ENCODE measurements at regions not wholly inside any gene's neighbourhood (a gene's known extent, or its start where the extent isn't known, plus 50 kb on each side); places are given as distances from the start of the nearest gene placed in this dataset.

GRCh38 chr9:119597499-119597898, 228.3 kb upstream of the BRINP1 start:
- H3K4me1 Mint-ChIP-seq, result no peaks in the 10 kb centered on the region
- Histone ChIP-seq H2AFZ (ENCODE audit: insufficient read depth, low read depth, low read length, poor library complexity, severe bottlenecking) (no peak overlapping the region), H3K4me1 (ENCODE audit: control insufficient read depth in 1 of 2, insufficient read depth in 2 of 2, low read length in 2 of 2) (no peaks in the 10 kb centered on the region), H3K9me3 (replicated peaks in 1 of 2; ENCODE audit: control insufficient read depth in 1 of 2, insufficient read depth in 1 of 2, low read length in 2 of 2) (no peaks in the 10 kb centered on the region), H3K9ac (ENCODE audit: insufficient read depth, low read length, poor library complexity, severe bottlenecking) (no peak overlapping the region), H3K27ac (ENCODE audit: low read depth in 1 of 2, low read length in 2 of 2) (no peak overlapping the region), H4K20me1 (ENCODE audit: insufficient read depth, low read length) (no peaks in the 10 kb centered on the region), H3K4me3 (replicated peaks in 1 of 3; ENCODE audit: low read depth in 2 of 3, low read length in 3 of 3) (no peak overlapping the region), H3K79me2 (ENCODE audit: insufficient read depth, low read length) (no peaks in the 10 kb centered on the region), H3K4me2 (replicated peaks; ENCODE audit: extremely low read depth, low read length, poor library complexity, severe bottlenecking) (no peak overlapping the region), H3K36me3 (replicated peaks in 1 of 2; ENCODE audit: control insufficient read depth in 1 of 2, insufficient read depth in 2 of 2, low read length in 2 of 2) (no peaks in the 10 kb centered on the region), H3K27me3 (ENCODE audit: control insufficient read depth in 2 of 2, insufficient read depth in 2 of 2, low read length in 2 of 2) (no peaks in the 10 kb centered on the region)
- WGBS (ENCODE audit: insufficient coverage), result 67% methylated on average over 3 of the region's 3 CpGs
- peaks cover 0 to 7% (median 0%) of the 10 kb centered on the region in 7 donors for H3K9me3 Mint-ChIP-seq
- intact Hi-C loops (cut with micrococcal nuclease), result no loop called here
- no peaks in the 10 kb centered on the region for H3K36me3 Mint-ChIP-seq
- TF ChIP-seq CTCF (IDR thresholded peaks at IDR 0.05), result no peak
- no peak for DNase-seq
- H3K4me3 Mint-ChIP-seq, result no peak overlapping the region
- no peaks in the 10 kb centered on the region for H3K27me3 Mint-ChIP-seq (ENCODE audit: low read depth in 3 of 3)
- H3K27ac Mint-ChIP-seq, result no peak overlapping the region

GRCh38 chr9:119596703-119597102, 227.5 kb upstream of the BRINP1 start:
- Mint-ChIP-seq H3K9me3 (peaks cover 0 to 7% (median 0%) of the 10 kb centered on the region in 7 donors), H3K27me3 (ENCODE audit: low read depth in 3 of 3) (no peaks in the 10 kb centered on the region), H3K4me1 (no peaks in the 10 kb centered on the region), H3K4me3 (no peak overlapping the region), H3K27ac (no peak overlapping the region), H3K36me3 (no peaks in the 10 kb centered on the region)
- H3K4me2 ChIP-seq (replicated peaks; ENCODE audit: extremely low read depth, low read length, poor library complexity, severe bottlenecking), result no peak overlapping the region
- no peak overlapping the region for H3K4me3 ChIP-seq (replicated peaks in 1 of 3; ENCODE audit: low read depth in 2 of 3, low read length in 3 of 3)
- no peaks in the 10 kb centered on the region for H4K20me1 ChIP-seq (ENCODE audit: insufficient read depth, low read length)
- intact Hi-C loops (cut with micrococcal nuclease), result no loop called here
- H2AFZ ChIP-seq (ENCODE audit: insufficient read depth, low read depth, low read length, poor library complexity, severe bottlenecking), result no peak overlapping the region
- H3K4me1 ChIP-seq (ENCODE audit: control insufficient read depth in 1 of 2, insufficient read depth in 2 of 2, low read length in 2 of 2), result no peaks in the 10 kb centered on the region
- H3K36me3 ChIP-seq (replicated peaks in 1 of 2; ENCODE audit: control insufficient read depth in 1 of 2, insufficient read depth in 2 of 2, low read length in 2 of 2), result no peaks in the 10 kb centered on the region
- no peaks in the 10 kb centered on the region for H3K79me2 ChIP-seq (ENCODE audit: insufficient read depth, low read length)
- H3K9ac ChIP-seq (ENCODE audit: insufficient read depth, low read length, poor library complexity, severe bottlenecking), result no peak overlapping the region
- no peak for TF ChIP-seq CTCF (IDR thresholded peaks at IDR 0.05)
- 81% methylated on average over 2 of the region's 4 CpGs for WGBS (ENCODE audit: insufficient coverage)
- no peak overlapping the region for H3K27ac ChIP-seq (ENCODE audit: low read depth in 1 of 2, low read length in 2 of 2)
- H3K27me3 ChIP-seq (ENCODE audit: control insufficient read depth in 2 of 2, insufficient read depth in 2 of 2, low read length in 2 of 2), result no peaks in the 10 kb centered on the region
- H3K9me3 ChIP-seq (replicated peaks in 1 of 2; ENCODE audit: control insufficient read depth in 1 of 2, insufficient read depth in 1 of 2, low read length in 2 of 2), result no peaks in the 10 kb centered on the region
- no peak for DNase-seq

Data from CD14-positive monocyte (primary cell).